ENCODE measurements at regions not wholly inside any gene's neighbourhood (a gene's known extent, or its start where the extent isn't known, plus 50 kb on each side); places are given as distances from the start of the nearest gene placed in this dataset.

DNA sequence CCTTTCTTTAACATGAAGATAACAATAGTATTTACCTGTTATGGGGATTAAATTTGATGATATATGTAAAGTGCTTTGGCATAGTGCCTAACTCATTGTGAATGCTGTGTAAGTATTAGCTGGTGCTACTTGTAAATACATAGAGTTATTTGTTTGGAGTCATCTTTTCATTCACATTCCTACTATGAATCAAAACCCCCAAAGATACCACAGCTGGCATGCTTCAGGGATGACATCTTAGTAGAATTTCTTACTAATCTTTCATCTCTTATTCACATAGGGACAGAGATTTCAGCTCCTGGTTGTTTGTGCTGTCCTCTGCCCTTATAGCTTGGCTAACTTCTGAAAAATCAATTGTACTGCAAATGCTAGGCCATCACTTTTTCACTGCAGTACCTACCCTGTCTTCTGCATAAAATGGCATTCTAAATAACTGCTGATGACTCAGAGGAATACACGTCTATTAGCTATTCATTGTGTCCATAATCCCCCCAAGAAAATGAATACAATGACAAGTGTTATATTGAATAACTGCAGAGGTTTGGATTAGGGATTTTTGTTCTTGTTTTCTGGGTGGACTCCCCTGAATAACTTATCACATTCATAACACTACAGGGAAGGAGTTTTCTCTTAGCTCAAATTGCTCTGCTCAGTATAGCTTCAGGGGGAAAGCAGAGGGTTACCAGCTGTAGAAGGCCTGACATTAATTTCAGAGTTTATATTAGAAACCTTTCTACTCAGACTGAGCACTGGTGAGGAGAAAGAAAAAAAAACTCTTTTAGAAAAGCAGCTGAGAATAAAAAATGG lies 192.2 kb upstream of the C9orf72 start:
- no peak overlapping the region for H3K27ac Mint-ChIP-seq
- no peaks in the 10 kb centered on the region for H3K4me1 Mint-ChIP-seq (ENCODE audit: low read depth)
- ATAC-seq (no peak), DNase-seq (no peak)
- H3K36me3 Mint-ChIP-seq (ENCODE audit: low read depth) = no peaks in the 10 kb centered on the region
- no peaks in the 10 kb centered on the region for H3K9me3 Mint-ChIP-seq
- ChIA-PET POLR2A (no interaction called here), CTCF (no interaction called here)
- no peak overlapping the region for H3K4me3 Mint-ChIP-seq
- H3K27me3 Mint-ChIP-seq = no peaks in the 10 kb centered on the region
- TF ChIP-seq, protein P1, sequence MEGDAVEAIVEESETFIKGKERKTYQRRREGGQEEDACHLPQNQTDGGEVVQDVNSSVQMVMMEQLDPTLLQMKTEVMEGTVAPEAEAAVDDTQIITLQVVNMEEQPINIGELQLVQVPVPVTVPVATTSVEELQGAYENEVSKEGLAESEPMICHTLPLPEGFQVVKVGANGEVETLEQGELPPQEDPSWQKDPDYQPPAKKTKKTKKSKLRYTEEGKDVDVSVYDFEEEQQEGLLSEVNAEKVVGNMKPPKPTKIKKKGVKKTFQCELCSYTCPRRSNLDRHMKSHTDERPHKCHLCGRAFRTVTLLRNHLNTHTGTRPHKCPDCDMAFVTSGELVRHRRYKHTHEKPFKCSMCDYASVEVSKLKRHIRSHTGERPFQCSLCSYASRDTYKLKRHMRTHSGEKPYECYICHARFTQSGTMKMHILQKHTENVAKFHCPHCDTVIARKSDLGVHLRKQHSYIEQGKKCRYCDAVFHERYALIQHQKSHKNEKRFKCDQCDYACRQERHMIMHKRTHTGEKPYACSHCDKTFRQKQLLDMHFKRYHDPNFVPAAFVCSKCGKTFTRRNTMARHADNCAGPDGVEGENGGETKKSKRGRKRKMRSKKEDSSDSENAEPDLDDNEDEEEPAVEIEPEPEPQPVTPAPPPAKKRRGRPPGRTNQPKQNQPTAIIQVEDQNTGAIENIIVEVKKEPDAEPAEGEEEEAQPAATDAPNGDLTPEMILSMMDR (IDR thresholded peaks at IDR 0.05) = no peak
- intact Hi-C loops (cut with micrococcal nuclease) = no loop called here

DNA sequence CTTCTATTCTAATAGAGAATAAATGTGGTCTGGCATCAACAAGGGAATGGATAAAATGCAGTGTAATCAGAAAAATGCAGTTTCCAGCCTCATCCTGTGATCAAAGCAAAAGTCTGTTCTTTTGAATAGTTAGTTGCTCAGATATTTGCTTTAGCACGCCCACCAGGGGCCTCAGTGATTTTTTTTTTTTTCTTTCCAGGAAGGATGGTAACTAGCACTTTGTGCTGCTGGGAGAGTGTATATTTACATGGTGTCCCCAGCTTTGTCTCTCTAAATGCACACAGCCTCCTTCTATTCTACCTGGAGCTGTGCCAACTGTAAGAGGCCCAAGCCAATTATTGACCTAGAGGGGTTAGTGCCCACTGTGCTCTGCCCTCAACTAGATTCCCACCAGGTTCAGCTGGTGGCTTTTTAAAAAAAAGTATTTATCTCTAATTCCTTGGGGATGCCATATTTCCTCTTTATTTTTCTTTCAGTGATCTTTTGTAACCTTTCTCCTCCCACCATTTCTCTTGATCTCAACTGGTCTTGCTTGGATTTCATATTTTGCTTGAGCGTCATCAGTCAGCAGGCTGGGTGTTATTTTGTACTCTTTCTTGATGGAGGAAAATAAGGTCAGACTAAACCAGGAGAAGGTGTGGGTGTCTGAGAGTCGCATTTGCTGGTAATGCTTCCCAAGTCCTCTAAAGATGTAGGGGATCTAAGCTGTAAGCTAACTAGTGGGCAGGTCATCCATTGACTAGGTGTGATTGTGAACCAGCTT lies 193.0 kb upstream of the C9orf72 start:
- no peak for DNase-seq
- Mint-ChIP-seq H3K36me3 (ENCODE audit: low read depth) (no peaks in the 10 kb centered on the region), H3K27ac (no peak overlapping the region), H3K27me3 (no peaks in the 10 kb centered on the region), H3K9me3 (no peaks in the 10 kb centered on the region), H3K4me3 (no peak overlapping the region), H3K4me1 (ENCODE audit: low read depth) (no peaks in the 10 kb centered on the region)
- ChIA-PET CTCF (no interaction called here), POLR2A (no interaction called here)
- TF ChIP-seq, protein P1 (IDR thresholded peaks at IDR 0.05) = no peak
- intact Hi-C loops (cut with micrococcal nuclease) = no loop called here
- ATAC-seq = no peak

DNA sequence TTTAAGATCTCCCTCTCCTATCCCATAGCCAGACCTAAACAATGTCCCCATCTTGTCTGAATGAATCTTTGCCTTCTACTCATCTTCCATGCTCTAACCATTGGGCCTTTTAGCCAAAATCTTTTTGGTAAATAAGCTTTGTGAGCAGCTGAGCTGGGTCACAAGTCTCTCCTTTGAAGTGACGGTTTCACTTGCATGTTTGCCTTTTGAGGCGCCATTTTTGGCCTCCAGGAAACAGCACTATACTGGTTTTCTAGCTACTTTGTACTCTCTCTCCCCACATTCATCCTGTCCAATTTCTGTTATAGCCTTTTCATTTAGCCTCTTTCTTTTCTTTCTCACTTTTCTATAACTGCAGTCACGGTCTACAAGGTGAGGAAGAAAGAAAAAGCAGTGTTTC lies 195.5 kb upstream of the C9orf72 start:
- CTCF ChIA-PET = no interaction called here
- ATAC-seq = no peak

DNA sequence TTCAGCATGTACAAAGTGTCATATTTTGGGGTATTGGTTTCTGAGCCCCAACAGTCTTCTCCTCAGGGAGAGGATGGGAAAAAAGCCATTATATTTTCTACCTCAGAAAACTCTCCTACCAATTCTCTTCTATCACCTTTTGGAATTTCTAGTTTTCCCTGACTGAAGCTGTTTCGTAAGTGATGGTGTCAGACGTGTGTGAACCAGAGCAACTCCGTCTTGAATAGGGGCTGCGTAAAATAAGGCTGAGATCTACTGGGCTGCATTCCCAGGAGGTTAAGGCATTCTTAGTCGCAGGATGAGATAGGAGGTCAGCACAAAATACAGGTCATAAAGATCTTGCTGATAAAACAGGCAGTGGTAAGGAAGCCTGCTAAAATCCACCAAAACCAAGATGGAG lies 197.3 kb upstream of the C9orf72 start:
- POLR2A ChIA-PET = no interaction called here
- TF ChIP-seq, protein P1 (IDR thresholded peaks at IDR 0.05) = no peak
- Mint-ChIP-seq H3K4me3 (no peak overlapping the region), H3K27me3 (no peaks in the 10 kb centered on the region), H3K36me3 (ENCODE audit: low read depth) (no peaks in the 10 kb centered on the region), H3K4me1 (ENCODE audit: low read depth) (no peaks in the 10 kb centered on the region), H3K27ac (no peak overlapping the region), H3K9me3 (no peaks in the 10 kb centered on the region)
- CTCF ChIA-PET = no interaction called here
- no peak for DNase-seq
- intact Hi-C loops (cut with micrococcal nuclease) = no loop called here
- no peak for ATAC-seq

More for the DNA sequence above, 195.5 kb upstream of the C9orf72 start:
- Mint-ChIP-seq H3K27ac (no peak overlapping the region), H3K4me3 (no peak overlapping the region), H3K27me3 (no peaks in the 10 kb centered on the region), H3K9me3 (no peaks in the 10 kb centered on the region), H3K36me3 (ENCODE audit: low read depth) (no peaks in the 10 kb centered on the region), H3K4me1 (ENCODE audit: low read depth) (no peaks in the 10 kb centered on the region)
- POLR2A ChIA-PET = no interaction called here
- TF ChIP-seq, protein P1 (IDR thresholded peaks at IDR 0.05) = no peak
- DNase-seq = no peak
- intact Hi-C loops (cut with micrococcal nuclease) = no loop called here
